CD14-positive monocyte (primary cell): ENCODE measurements at regions not wholly inside any gene's neighbourhood (a gene's known extent, or its start where the extent isn't known, plus 50 kb on each side); places are given as distances from the start of the nearest gene placed in this dataset.

Source experiments
- DNase-seq, 3 donors: peaks; one replicate each; pipeline ENCODE4 v3.0.0-alpha.2; 2011 to 2022
- H2AFZ ChIP-seq: 2 replicates; pipeline ENCODE4 v1.6.0; 2012; ENCODE audit warnings: mild to moderate bottlenecking, low read depth, low read length, inconsistent platforms; ENCODE audit not compliant: insufficient read depth, poor library complexity, severe bottlenecking
- H3K27ac ChIP-seq, 2 donors: 1 replicate in 1 of 2; 2 replicates in 1 of 2; pipeline ENCODE4 v1.5.1; 2012 to 2013; ENCODE audit warnings: low read length in 2 of 2, control low read depth in 1 of 2, inconsistent platforms in 1 of 2, low read depth in 1 of 2, mild to moderate bottlenecking in 1 of 2
- H3K27me3 ChIP-seq, 2 donors: one replicate each; pipeline versions ENCODE4 v1.6.0 to v1.6.1; 2011 to 2013; ENCODE audit warnings: low read length in 2 of 2; ENCODE audit not compliant: control insufficient read depth in 2 of 2, insufficient read depth in 2 of 2
- H3K36me3 ChIP-seq, 2 donors: replicated peaks in 1 of 2; 1 replicate in 1 of 2; 2 replicates in 1 of 2; pipeline versions ENCODE4 v1.5.1 to v1.6.1; 2012 to 2013; ENCODE audit warnings: low read length in 2 of 2, control low read depth in 1 of 2, inconsistent platforms in 1 of 2, mild to moderate bottlenecking in 1 of 2; ENCODE audit not compliant: insufficient read depth in 2 of 2, control insufficient read depth in 1 of 2
- H3K4me1 ChIP-seq, 2 donors: 1 replicate in 1 of 2; 2 replicates in 1 of 2; pipeline versions ENCODE4 v1.5.1 to v1.6.1; 2012 to 2013; ENCODE audit warnings: low read length in 2 of 2, control low read depth in 1 of 2, inconsistent platforms in 1 of 2, mild to moderate bottlenecking in 1 of 2, moderate library complexity in 1 of 2; ENCODE audit not compliant: insufficient read depth in 2 of 2, control insufficient read depth in 1 of 2
- H3K4me2 ChIP-seq: replicated peaks from 2 replicates; pipeline ENCODE3; 2012; ENCODE audit warnings: low read length, moderate library complexity, mild to moderate bottlenecking; ENCODE audit not compliant: poor library complexity, severe bottlenecking; ENCODE audit errors: extremely low read depth
- H3K4me3 ChIP-seq, 3 experiments: fragments of 200-600 bp in 1 of 3; sonication (generic) in 1 of 3; replicated peaks in 1 of 3; 1 replicate in 2 of 3; 2 replicates in 1 of 3; pipeline ENCODE4 v1.5.1; 2011 to 2013; ENCODE audit warnings: low read length in 3 of 3, mild to moderate bottlenecking in 3 of 3, control low read depth in 2 of 3, low read depth in 2 of 3, inconsistent platforms in 1 of 3, moderate library complexity in 1 of 3
- H3K79me2 ChIP-seq: 2 replicates; pipeline ENCODE4 v1.6.0; 2012; ENCODE audit warnings: mild to moderate bottlenecking, control low read depth, inconsistent platforms, low read length, moderate library complexity; ENCODE audit not compliant: insufficient read depth
- H3K9ac ChIP-seq: 2 replicates; pipeline ENCODE4 v1.6.0; 2017; ENCODE audit warnings: low read length, mild to moderate bottlenecking; ENCODE audit not compliant: insufficient read depth, poor library complexity, severe bottlenecking
- H3K9me3 ChIP-seq, 2 donors: replicated peaks in 1 of 2; 1 replicate in 1 of 2; 2 replicates in 1 of 2; pipeline versions ENCODE4 v1.5.1 to v1.6.1; 2012 to 2013; ENCODE audit warnings: low read length in 2 of 2, control low read depth in 1 of 2; ENCODE audit not compliant: control insufficient read depth in 1 of 2, insufficient read depth in 1 of 2
- H4K20me1 ChIP-seq: 2 replicates; pipeline ENCODE4 v1.6.0; 2012; ENCODE audit warnings: mild to moderate bottlenecking, low read length, control low read depth, moderate library complexity; ENCODE audit not compliant: insufficient read depth
- H3K27ac Mint-ChIP-seq, 7 donors: one replicate each; pipeline ENCODE4 v1.8.0; 2020; ENCODE audit warnings: mild to moderate bottlenecking in 7 of 7, mixed read lengths in 7 of 7, moderate library complexity in 6 of 7, inconsistent platforms in 2 of 7
- H3K27me3 Mint-ChIP-seq, 3 donors: one replicate each; pipeline ENCODE4 v1.8.0; 2021 to 2022; ENCODE audit warnings: low read depth in 3 of 3, mild to moderate bottlenecking in 3 of 3, mixed read lengths in 3 of 3, moderate library complexity in 3 of 3, inconsistent platforms in 1 of 3
- H3K36me3 Mint-ChIP-seq, 2 donors: one replicate each; pipeline ENCODE4 v1.8.0; 2020; ENCODE audit warnings: mixed read lengths in 2 of 2, inconsistent platforms in 1 of 2, mild to moderate bottlenecking in 1 of 2
- H3K4me1 Mint-ChIP-seq: one replicate; pipeline ENCODE4 v1.8.0; 2020; ENCODE audit warnings: mild to moderate bottlenecking, mixed read lengths
- H3K4me3 Mint-ChIP-seq, 2 donors: one replicate each; pipeline ENCODE4 v1.8.0; 2020; ENCODE audit warnings: mild to moderate bottlenecking in 2 of 2, mixed read lengths in 2 of 2, moderate library complexity in 1 of 2
- H3K9me3 Mint-ChIP-seq, 7 donors: one replicate each; pipeline ENCODE4 v1.8.0; 2020 to 2022; ENCODE audit warnings: mixed read lengths in 7 of 7, mild to moderate bottlenecking in 6 of 7, moderate library complexity in 6 of 7, inconsistent platforms in 2 of 7
- CTCF ChIP-seq: fragments of 200-600 bp; IDR thresholded peaks from one replicate; pipeline ENCODE4 v1.8.0; 2022; ENCODE audit warnings: antibody characterized with exemption, mild to moderate bottlenecking
- WGBS: methylation state at CpG from one replicate; pipeline ENCODE4 v1.1.5; 2013; ENCODE audit warnings: missing lambda C conversion rate; ENCODE audit not compliant: insufficient coverage; 5-methylcytosine and 5-hydroxymethylcytosine counted together
- intact Hi-C, 2 donors: fragments of 100-400 bp; cut with micrococcal nuclease; formaldehyde crosslinking; loops; one replicate each; pipeline versions ENCODE4 v1.15.0 to v1.15.1; 2023

DNA sequence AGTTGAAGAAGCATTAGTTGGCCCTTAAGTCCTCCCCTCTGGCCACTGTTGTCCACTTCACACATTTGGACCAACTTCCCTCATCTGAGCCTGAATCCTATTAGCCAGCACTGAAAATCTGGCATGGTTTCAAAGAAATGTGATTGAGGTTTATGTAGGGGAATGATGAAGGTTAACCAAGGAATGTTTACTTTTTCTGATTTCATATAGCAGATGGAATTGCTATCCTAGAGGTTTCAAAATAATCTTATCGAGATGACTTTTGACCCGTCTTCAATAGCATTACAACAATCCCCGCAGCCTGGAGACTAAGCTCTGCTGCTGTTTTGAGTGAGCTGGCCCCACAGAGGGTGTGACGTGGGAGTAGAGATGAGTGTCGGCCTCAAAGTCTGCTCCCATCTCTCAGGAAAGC is 200.8 kb upstream of the IL12A start:
- no peak for DNase-seq
- Histone ChIP-seq H3K4me1 (no peaks in the 10 kb centered on the region), H3K9ac (no peak overlapping the region), H3K36me3 (no peaks in the 10 kb centered on the region), H3K4me2 (no peak overlapping the region), H3K4me3 (no peak overlapping the region), H3K79me2 (no peaks in the 10 kb centered on the region), H3K27me3 (no peaks in the 10 kb centered on the region), H3K9me3 (no peaks in the 10 kb centered on the region), H2AFZ (no peak overlapping the region), H4K20me1 (no peaks in the 10 kb centered on the region), H3K27ac (no peak overlapping the region)
- Mint-ChIP-seq H3K4me3 (no peak overlapping the region), H3K36me3 (no peaks in the 10 kb centered on the region), H3K4me1 (no peaks in the 10 kb centered on the region), H3K27me3 (peaks cover 0 to 3% (median 0%) of the 10 kb centered on the region in 3 donors), H3K9me3 (no peaks in the 10 kb centered on the region), H3K27ac (no peak overlapping the region)
- WGBS = no CpG with 5 or more reads among the region's 5 CpGs
- intact Hi-C loops = no loop called here
- TF ChIP-seq CTCF = no peak

DNA sequence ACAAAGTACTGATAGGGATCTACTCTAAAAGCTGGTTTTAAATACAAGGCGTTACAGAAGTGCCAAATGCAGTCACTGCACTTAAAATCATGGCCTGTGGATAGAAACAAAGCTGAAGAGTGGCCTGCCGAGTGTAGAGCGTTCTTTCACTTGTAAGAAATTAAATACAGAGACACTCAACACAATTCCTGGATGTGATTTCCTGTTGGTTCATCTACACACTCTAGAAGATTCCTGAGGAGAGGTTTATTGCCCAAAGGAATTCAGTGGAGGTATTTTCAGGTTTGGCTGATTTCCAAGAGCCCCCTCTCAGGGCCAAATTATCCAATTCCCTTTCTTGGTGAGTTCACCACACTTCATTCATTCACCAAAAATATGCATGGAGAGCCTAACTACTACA is 200.3 kb upstream of the IL12A start:
- H3K36me3 ChIP-seq = no peaks in the 10 kb centered on the region
- no peak overlapping the region for H3K27ac ChIP-seq
- H3K27ac Mint-ChIP-seq = no peak overlapping the region
- H3K4me3 ChIP-seq = no peak overlapping the region
- no peaks in the 10 kb centered on the region for H3K4me1 Mint-ChIP-seq
- DNase-seq = no peak
- no peak for TF ChIP-seq CTCF
- H3K4me3 Mint-ChIP-seq = no peak overlapping the region
- WGBS = no CpG with 5 or more reads among the region's 3 CpGs
- H3K4me1 ChIP-seq = no peaks in the 10 kb centered on the region
- H3K9me3 Mint-ChIP-seq = no peaks in the 10 kb centered on the region
- H3K79me2 ChIP-seq = no peaks in the 10 kb centered on the region
- peaks cover 0 to 1% (median 0%) of the 10 kb centered on the region in 3 donors for H3K27me3 Mint-ChIP-seq
- intact Hi-C loops = no loop called here
- no peaks in the 10 kb centered on the region for H3K36me3 Mint-ChIP-seq
- no peak overlapping the region for H2AFZ ChIP-seq
- H3K27me3 ChIP-seq = no peaks in the 10 kb centered on the region
- no peaks in the 10 kb centered on the region for H3K9me3 ChIP-seq
- H3K9ac ChIP-seq = no peak overlapping the region
- H3K4me2 ChIP-seq = no peak overlapping the region
- no peaks in the 10 kb centered on the region for H4K20me1 ChIP-seq
